ENCODE measurements at regions not wholly inside any gene's neighbourhood (a gene's known extent, or its start where the extent isn't known, plus 50 kb on each side); places are given as distances from the start of the nearest gene placed in this dataset.

GRCh38 chr1:230515451-230516145 is 89.5 kb upstream of the PGBD5 start:
- H3K27ac ChIP-seq, result no peak overlapping the region
- H3K9me3 ChIP-seq, result no peaks in the 10 kb centered on the region
- H3K27me3 ChIP-seq, result no peaks in the 10 kb centered on the region
- WGBS, 2 donors, result 58 to 64% methylated on average over 9 of the region's 9 CpGs
- DNase-seq, result no peak
- intact Hi-C loops (cut with DNase I; ENCODE audit: low total_unique reads), result no loop called here
- no peaks in the 10 kb centered on the region for H3K4me1 ChIP-seq
- H3K36me3 ChIP-seq (ENCODE audit: low read depth, missing control alignments), result no peaks in the 10 kb centered on the region
- H3K4me3 ChIP-seq, result no peak overlapping the region
- TF ChIP-seq POLR2A (IDR thresholded peaks at IDR 0.05), result no peak
- no peak for TF ChIP-seq CTCF (IDR thresholded peaks at IDR 0.05)

GRCh38 chr1:230510496-230510895 is 84.4 kb upstream of the PGBD5 start:
- Histone ChIP-seq H3K27ac (no peak overlapping the region), H3K9me3 (no peaks in the 10 kb centered on the region), H3K36me3 (ENCODE audit: low read depth, missing control alignments) (no peaks in the 10 kb centered on the region), H3K4me3 (no peak overlapping the region), H3K27me3 (no peaks in the 10 kb centered on the region), H3K4me1 (no peaks in the 10 kb centered on the region)
- intact Hi-C loops (cut with DNase I; ENCODE audit: low total_unique reads), result no loop called here
- no peak for TF ChIP-seq CTCF (IDR thresholded peaks at IDR 0.05)
- TF ChIP-seq POLR2A (IDR thresholded peaks at IDR 0.05), result no peak
- no peak for DNase-seq
- 100% methylated on average over 1 of the region's 1 CpG for WGBS, 2 donors

GRCh38 chr1:230509281-230509977 is 83.3 kb upstream of the PGBD5 start:
- no peak for TF ChIP-seq CTCF (IDR thresholded peaks at IDR 0.05)
- no peak for TF ChIP-seq POLR2A (IDR thresholded peaks at IDR 0.05)
- Histone ChIP-seq H3K27ac (no peak overlapping the region), H3K27me3 (no peaks in the 10 kb centered on the region), H3K4me1 (no peaks in the 10 kb centered on the region), H3K9me3 (no peaks in the 10 kb centered on the region), H3K36me3 (ENCODE audit: low read depth, missing control alignments) (no peaks in the 10 kb centered on the region), H3K4me3 (no peak overlapping the region)
- DNase-seq, result no peak
- intact Hi-C loops (cut with DNase I; ENCODE audit: low total_unique reads), result no loop called here
- WGBS, 2 donors, result 71 to 86% methylated on average over 5 of the region's 5 CpGs

GRCh38 chr1:230507666-230508402 is 81.7 kb upstream of the PGBD5 start:
- Histone ChIP-seq H3K9me3 (no peaks in the 10 kb centered on the region), H3K27me3 (no peaks in the 10 kb centered on the region), H3K4me1 (no peaks in the 10 kb centered on the region), H3K36me3 (ENCODE audit: low read depth, missing control alignments) (no peaks in the 10 kb centered on the region), H3K27ac (no peak overlapping the region), H3K4me3 (no peak overlapping the region)
- intact Hi-C loops (cut with DNase I; ENCODE audit: low total_unique reads), result no loop called here
- WGBS, 2 donors, result 47 to 54% methylated on average over 8 of the region's 8 CpGs
- no peak for TF ChIP-seq CTCF (IDR thresholded peaks at IDR 0.05)
- TF ChIP-seq POLR2A (IDR thresholded peaks at IDR 0.05), result no peak
- no peak for DNase-seq

Data from testis (tissue), 2 donors.